NCI-H1105 treated with DMSO at 0.1 percent for 48 hours (cell line): ENCODE measurements at regions not wholly inside any gene's neighbourhood (a gene's known extent, or its start where the extent isn't known, plus 50 kb on each side); places are given as distances from the start of the nearest gene placed in this dataset.

Source experiments
- DNase-seq: peaks from one replicate; lab custom pipeline; 2025; lab: John Stamatoyannopoulos, UW

DNA sequence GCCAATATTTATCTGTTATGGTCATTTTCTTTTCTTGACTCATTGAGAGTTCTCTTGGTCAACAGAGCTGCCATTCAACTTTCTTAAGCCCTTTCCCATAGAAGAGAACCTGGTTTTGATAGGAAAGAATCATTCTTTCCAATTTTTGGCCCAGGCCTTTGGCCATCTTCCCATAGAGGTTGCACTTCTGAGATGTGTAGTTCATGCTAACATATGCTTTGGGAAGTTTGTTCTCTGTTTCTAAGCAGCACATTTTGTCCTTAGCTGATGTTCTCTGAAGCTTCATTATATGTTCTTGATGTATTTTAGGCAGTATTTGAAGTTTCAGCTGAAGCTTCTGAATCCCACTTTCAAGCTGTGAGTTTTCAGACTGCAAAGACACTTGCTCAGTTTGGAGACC lies 161.1 kb downstream of the VEGFC start:
- DNase-seq = no peak
